Prostate gland (tissue), 2 donors: ENCODE measurements at regions not wholly inside any gene's neighbourhood (a gene's known extent, or its start where the extent isn't known, plus 50 kb on each side); places are given as distances from the start of the nearest gene placed in this dataset.

Experiments
- POLR2A ChIP-seq: fragments of 450-650 bp; IDR thresholded peaks from one replicate; pipeline ENCODE4 v1.6.1; 2016; ENCODE audit warnings: antibody characterized with exemption, mild to moderate bottlenecking
- POLR2AphosphoS5 ChIP-seq: sonication (generic); formaldehyde crosslinking; IDR thresholded peaks from one replicate; pipeline ENCODE4 v1.6.1; 2017; ENCODE audit warnings: antibody characterized with exemption
- TF ChIP-seq, protein P1 (sequence below), 4 experiments: fragments of 200-600 bp in 2 of 4; fragments of 450-650 bp in 2 of 4; sonication (generic) in 2 of 4; IDR thresholded peaks; 1 replicate in 3 of 4; 2 replicates in 1 of 4; pipeline ENCODE4 v1.5.1; 2016 to 2019; ENCODE audit warnings: antibody characterized with exemption in 4 of 4, mild to moderate bottlenecking in 2 of 4, moderate library complexity in 2 of 4

- TF ChIP-seq, protein P1, sequence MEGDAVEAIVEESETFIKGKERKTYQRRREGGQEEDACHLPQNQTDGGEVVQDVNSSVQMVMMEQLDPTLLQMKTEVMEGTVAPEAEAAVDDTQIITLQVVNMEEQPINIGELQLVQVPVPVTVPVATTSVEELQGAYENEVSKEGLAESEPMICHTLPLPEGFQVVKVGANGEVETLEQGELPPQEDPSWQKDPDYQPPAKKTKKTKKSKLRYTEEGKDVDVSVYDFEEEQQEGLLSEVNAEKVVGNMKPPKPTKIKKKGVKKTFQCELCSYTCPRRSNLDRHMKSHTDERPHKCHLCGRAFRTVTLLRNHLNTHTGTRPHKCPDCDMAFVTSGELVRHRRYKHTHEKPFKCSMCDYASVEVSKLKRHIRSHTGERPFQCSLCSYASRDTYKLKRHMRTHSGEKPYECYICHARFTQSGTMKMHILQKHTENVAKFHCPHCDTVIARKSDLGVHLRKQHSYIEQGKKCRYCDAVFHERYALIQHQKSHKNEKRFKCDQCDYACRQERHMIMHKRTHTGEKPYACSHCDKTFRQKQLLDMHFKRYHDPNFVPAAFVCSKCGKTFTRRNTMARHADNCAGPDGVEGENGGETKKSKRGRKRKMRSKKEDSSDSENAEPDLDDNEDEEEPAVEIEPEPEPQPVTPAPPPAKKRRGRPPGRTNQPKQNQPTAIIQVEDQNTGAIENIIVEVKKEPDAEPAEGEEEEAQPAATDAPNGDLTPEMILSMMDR (IDR thresholded peaks at IDR 0.05): no peak
- TF ChIP-seq POLR2A (no peak), POLR2AphosphoS5 (no peak)
These were observed 338.0 kb downstream of the NPIPA8 start for GRCh38 chr16:17998550-17998949.
